ENCODE measurements at regions not wholly inside any gene's neighbourhood (a gene's known extent, or its start where the extent isn't known, plus 50 kb on each side); places are given as distances from the start of the nearest gene placed in this dataset.

GRCh38 chr5:136772491-136772890 lies 407.1 kb upstream of the TRPC7 start:
- TF ChIP-seq EZH2 (IDR thresholded peaks at IDR 0.05; ENCODE audit: borderline replicate concordance, low read depth, low read length, severe bottlenecking) (no peak), CTCF (IDR thresholded peaks at IDR 0.05; ENCODE audit: borderline replicate concordance, extremely low read depth, low read length, poor library complexity, severe bottlenecking) (no peak)

All from DND-41 (cell line).